ENCODE measurements at regions not wholly inside any gene's neighbourhood (a gene's known extent, or its start where the extent isn't known, plus 50 kb on each side); places are given as distances from the start of the nearest gene placed in this dataset.

DNA sequence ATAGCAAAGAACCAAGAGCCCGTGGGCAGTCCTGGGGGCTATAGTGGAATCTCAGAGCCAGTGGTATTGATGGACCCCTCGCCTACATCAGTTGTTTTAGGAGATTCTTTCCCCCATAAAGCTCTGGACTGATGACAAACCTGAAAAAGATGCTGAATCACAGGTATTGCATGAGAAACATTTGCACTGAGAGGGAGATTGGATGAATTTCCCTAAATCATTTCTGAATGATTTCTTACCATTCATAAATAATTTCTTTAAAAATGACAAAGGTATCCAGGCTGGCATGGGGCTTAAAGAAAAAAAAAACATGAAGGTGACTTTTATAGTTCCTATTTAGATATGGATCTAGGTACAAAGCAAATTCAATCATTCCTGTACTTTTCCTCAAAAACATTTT lies 54.0 kb upstream of the SLIT3 start:
- WGBS (ENCODE audit: low lambda C conversion rate) = 0% methylated on average over 2 of the region's 2 CpGs
- intact Hi-C loops (cut with micrococcal nuclease; ENCODE audit: unreplicated experiment) (no loop called here), in situ Hi-C loops (cut with HindIII; ENCODE audit: extremely low pct_ligation_motif_present, low pct_unique_long_range_greater_than_20kb) (no loop called here)
- Histone ChIP-seq H3K79me2 (ENCODE audit: insufficient read depth, low read length) (no peaks in the 10 kb centered on the region), H3K9me3 (ENCODE audit: low read length) (no peaks in the 10 kb centered on the region), H3K36me3 (replicated peaks in 1 of 2; ENCODE audit: control insufficient read depth in 1 of 2, insufficient read depth in 2 of 2, low read length in 2 of 2) (no peaks in the 10 kb centered on the region), H3K27me3 (ENCODE audit: control insufficient read depth in 1 of 2, insufficient read depth in 2 of 2, low read length in 2 of 2) (no peaks in the 10 kb centered on the region), H2AFZ (ENCODE audit: low read length) (no peak overlapping the region), H3K9ac (ENCODE audit: insufficient read depth, low read depth, low read length) (no peak overlapping the region), H3K4me2 (ENCODE audit: low read depth, low read length) (no peak overlapping the region), H3K4me1 (ENCODE audit: insufficient read depth, low read length) (no peaks in the 10 kb centered on the region), H4K20me1 (ENCODE audit: insufficient read depth, low read length) (no peaks in the 10 kb centered on the region), H3K27ac (ENCODE audit: extremely low read length, insufficient read depth, low read length) (no peak overlapping the region), H3K4me3 (replicated peaks in 1 of 3; ENCODE audit: insufficient read depth in 1 of 3, low read depth in 2 of 3, low read length in 3 of 3) (no peak overlapping the region)
- BruUV-seq (replicated peaks) = no TSS peak
- CTCF ChIA-PET (ENCODE audit: low intra/inter-chr PET ratio, low total read pairs) = no interaction called here
- POLR2A ChIA-PET = no interaction called here
- DNase-seq (ENCODE audit: low spot score) (no peak), ATAC-seq (no peak), FAIRE-seq (no peak)
- TF ChIP-seq ZFYVE20 (CRISPR knock-in tag; IDR thresholded peaks at IDR 0.05; ENCODE audit: borderline replicate concordance, low read depth) (no peak), ZNF747 (CRISPR knock-in tag; IDR thresholded peaks at IDR 0.05; ENCODE audit: borderline replicate concordance) (no peak), XBP1 (CRISPR knock-in tag; IDR thresholded peaks at IDR 0.05) (no peak), HDAC2 (CRISPR knock-in tag; IDR thresholded peaks at IDR 0.05) (no peak)

GRCh38 chr5:169354263-169354662 lies 53.3 kb upstream of the SLIT3 start:
- Histone ChIP-seq H3K36me3 (replicated peaks in 1 of 2; ENCODE audit: control insufficient read depth in 1 of 2, insufficient read depth in 2 of 2, low read length in 2 of 2) (no peaks in the 10 kb centered on the region), H3K4me2 (ENCODE audit: low read depth, low read length) (no peak overlapping the region), H3K9me3 (ENCODE audit: low read length) (no peaks in the 10 kb centered on the region), H3K9ac (ENCODE audit: insufficient read depth, low read depth, low read length) (no peak overlapping the region), H4K20me1 (ENCODE audit: insufficient read depth, low read length) (no peaks in the 10 kb centered on the region), H3K4me1 (ENCODE audit: insufficient read depth, low read length) (no peaks in the 10 kb centered on the region), H3K27ac (ENCODE audit: extremely low read length, insufficient read depth, low read length) (no peak overlapping the region), H3K4me3 (replicated peaks in 1 of 3; ENCODE audit: insufficient read depth in 1 of 3, low read depth in 2 of 3, low read length in 3 of 3) (no peak overlapping the region), H3K79me2 (ENCODE audit: insufficient read depth, low read length) (no peaks in the 10 kb centered on the region), H3K27me3 (ENCODE audit: control insufficient read depth in 1 of 2, insufficient read depth in 2 of 2, low read length in 2 of 2) (no peaks in the 10 kb centered on the region), H2AFZ (ENCODE audit: low read length) (no peak overlapping the region)
- CTCF ChIA-PET (ENCODE audit: low intra/inter-chr PET ratio, low total read pairs) = no interaction called here
- BruUV-seq (replicated peaks) = no TSS peak
- DNase-seq (ENCODE audit: low spot score) (no peak), FAIRE-seq (no peak), ATAC-seq (no peak)
- intact Hi-C loops (cut with micrococcal nuclease; ENCODE audit: unreplicated experiment) = no loop called here
- in situ Hi-C loops (cut with HindIII; ENCODE audit: extremely low pct_ligation_motif_present, low pct_unique_long_range_greater_than_20kb) = no loop called here
- WGBS (ENCODE audit: low lambda C conversion rate) = 3% methylated on average over 1 of the region's 1 CpG
- POLR2A ChIA-PET = no interaction called here
- no peak for TF ChIP-seq RORA (CRISPR knock-in tag; IDR thresholded peaks at IDR 0.05)
- no peak for TF ChIP-seq ZBTB1 (CRISPR knock-in tag; IDR thresholded peaks at IDR 0.05; ENCODE audit: borderline replicate concordance)
- TF ChIP-seq ZNF891 (CRISPR knock-in tag; IDR thresholded peaks at IDR 0.05) = no peak
- TF ChIP-seq ZNF292 (CRISPR knock-in tag; IDR thresholded peaks at IDR 0.05; ENCODE audit: borderline replicate concordance, low read depth) = no peak
- TF ChIP-seq, protein P1, sequence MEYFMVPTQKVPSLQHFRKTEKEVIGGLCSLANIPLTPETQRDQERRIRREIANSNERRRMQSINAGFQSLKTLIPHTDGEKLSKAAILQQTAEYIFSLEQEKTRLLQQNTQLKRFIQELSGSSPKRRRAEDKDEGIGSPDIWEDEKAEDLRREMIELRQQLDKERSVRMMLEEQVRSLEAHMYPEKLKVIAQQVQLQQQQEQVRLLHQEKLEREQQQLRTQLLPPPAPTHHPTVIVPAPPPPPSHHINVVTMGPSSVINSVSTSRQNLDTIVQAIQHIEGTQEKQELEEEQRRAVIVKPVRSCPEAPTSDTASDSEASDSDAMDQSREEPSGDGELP (IDR thresholded peaks at IDR 0.05; ENCODE audit: borderline replicate concordance, low read depth) = no peak
- no peak for TF ChIP-seq GABPB1 (CRISPR knock-in tag; IDR thresholded peaks at IDR 0.05)
- no peak for TF ChIP-seq THRA (CRISPR knock-in tag; IDR thresholded peaks at IDR 0.05; ENCODE audit: borderline replicate concordance)
- TF ChIP-seq ZNF30 (CRISPR knock-in tag; IDR thresholded peaks at IDR 0.05) = no peak
- no peak for TF ChIP-seq MAFG (CRISPR knock-in tag; IDR thresholded peaks at IDR 0.05)
- TF ChIP-seq CC2D1A (CRISPR knock-in tag; IDR thresholded peaks at IDR 0.05) = no peak
- no peak for TF ChIP-seq NFE2L2 (IDR thresholded peaks at IDR 0.05; ENCODE audit: low read length)
- TF ChIP-seq FLYWCH1 (CRISPR knock-in tag; IDR thresholded peaks at IDR 0.05) = no peak
- TF ChIP-seq ARNTL (CRISPR knock-in tag; IDR thresholded peaks at IDR 0.05) = no peak
- no peak for TF ChIP-seq IKZF4 (CRISPR knock-in tag; IDR thresholded peaks at IDR 0.05; ENCODE audit: borderline replicate concordance, low read depth, not compliant biosample characterization)
- no peak for TF ChIP-seq ETV6 (CRISPR knock-in tag; conservative IDR thresholded peaks at IDR 0.05)
- TF ChIP-seq ZNF33A (CRISPR knock-in tag; IDR thresholded peaks at IDR 0.05; ENCODE audit: borderline replicate concordance) = no peak

All from HepG2 (cell line).